ENCODE measurements at regions not wholly inside any gene's neighbourhood (a gene's known extent, or its start where the extent isn't known, plus 50 kb on each side); places are given as distances from the start of the nearest gene placed in this dataset.
"Not testable (repeated sequence)": the region's sequence is repeated elsewhere in the genome, so short reads cannot be mapped to it uniquely, and the experiment has no call there.

DNA sequence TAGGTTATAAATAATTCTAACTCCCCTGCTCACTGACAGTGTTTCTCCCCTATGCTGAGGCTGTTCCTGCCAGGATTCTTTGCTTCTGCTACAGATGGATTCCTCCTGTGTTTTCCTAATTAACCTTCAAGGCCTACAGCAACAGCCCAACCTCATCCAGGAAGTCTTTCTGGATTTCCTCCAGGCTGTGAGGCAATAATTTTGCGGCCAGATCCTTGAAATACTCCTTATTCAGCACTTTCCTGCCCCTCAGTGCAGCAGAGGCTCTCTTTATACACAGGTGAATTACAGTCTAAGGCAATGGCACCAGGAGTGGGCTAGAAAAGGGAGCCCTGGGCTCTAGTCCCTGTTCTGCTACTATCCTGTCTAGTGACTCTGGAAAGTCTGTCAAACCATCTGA, 102.1 kb upstream of the PRSS12 start:
- H3K27me3 Mint-ChIP-seq (ENCODE audit: low read depth); H3K36me3 Mint-ChIP-seq; H3K4me1 Mint-ChIP-seq; H3K4me3 Mint-ChIP-seq; H3K9me3 Mint-ChIP-seq; DNase-seq (ENCODE audit: low spot score in 2 of 2, unreplicated experiment in 2 of 2); H3K27ac Mint-ChIP-seq: not testable (repeated sequence)

DNA sequence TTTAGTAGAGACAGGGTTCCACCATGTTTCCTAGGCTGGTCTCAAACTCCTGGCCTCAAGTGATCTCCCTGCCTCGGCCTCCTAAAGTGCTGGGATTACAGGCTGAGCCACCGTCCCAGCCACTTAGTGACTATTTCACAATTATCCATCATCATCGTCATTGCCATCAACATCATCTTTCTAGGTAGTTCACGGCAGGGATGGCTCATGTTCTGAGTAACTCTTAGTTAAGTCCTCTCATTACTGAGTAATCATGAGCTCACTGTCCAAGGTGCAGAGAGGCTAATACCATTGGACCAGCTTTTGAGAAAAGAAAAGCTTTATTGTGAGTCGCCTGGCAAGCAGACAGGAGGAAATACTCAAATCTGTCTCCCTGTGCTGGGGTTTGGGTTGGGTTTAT, 108.6 kb upstream of the PRSS12 start:
- not testable (repeated sequence) for DNase-seq (ENCODE audit: low spot score in 2 of 2, unreplicated experiment in 2 of 2); H3K36me3 Mint-ChIP-seq; H3K4me1 Mint-ChIP-seq; H3K9me3 Mint-ChIP-seq; H3K27me3 Mint-ChIP-seq (ENCODE audit: low read depth); H3K27ac Mint-ChIP-seq; H3K4me3 Mint-ChIP-seq

DNA sequence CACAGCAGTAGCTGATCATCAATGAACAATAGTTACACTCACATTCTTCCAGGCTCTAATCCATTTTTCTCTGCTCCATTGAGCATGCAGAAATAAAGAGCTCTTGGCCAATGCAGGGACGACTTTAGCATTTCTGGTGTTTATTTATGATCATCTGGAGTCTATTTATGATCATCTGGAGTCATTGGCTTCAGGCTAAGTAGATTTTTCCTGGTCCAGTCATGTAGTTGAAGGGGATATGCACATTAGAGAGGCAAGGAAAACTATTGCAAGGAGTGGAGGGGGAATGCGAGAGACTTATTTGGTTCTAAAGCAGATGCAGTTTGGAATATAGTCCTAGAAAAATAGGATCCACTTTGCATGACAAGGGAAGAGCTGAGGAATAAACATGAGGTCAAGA, 113.0 kb upstream of the PRSS12 start:
- H3K4me1 Mint-ChIP-seq; H3K27me3 Mint-ChIP-seq (ENCODE audit: low read depth): not testable (repeated sequence)

DNA sequence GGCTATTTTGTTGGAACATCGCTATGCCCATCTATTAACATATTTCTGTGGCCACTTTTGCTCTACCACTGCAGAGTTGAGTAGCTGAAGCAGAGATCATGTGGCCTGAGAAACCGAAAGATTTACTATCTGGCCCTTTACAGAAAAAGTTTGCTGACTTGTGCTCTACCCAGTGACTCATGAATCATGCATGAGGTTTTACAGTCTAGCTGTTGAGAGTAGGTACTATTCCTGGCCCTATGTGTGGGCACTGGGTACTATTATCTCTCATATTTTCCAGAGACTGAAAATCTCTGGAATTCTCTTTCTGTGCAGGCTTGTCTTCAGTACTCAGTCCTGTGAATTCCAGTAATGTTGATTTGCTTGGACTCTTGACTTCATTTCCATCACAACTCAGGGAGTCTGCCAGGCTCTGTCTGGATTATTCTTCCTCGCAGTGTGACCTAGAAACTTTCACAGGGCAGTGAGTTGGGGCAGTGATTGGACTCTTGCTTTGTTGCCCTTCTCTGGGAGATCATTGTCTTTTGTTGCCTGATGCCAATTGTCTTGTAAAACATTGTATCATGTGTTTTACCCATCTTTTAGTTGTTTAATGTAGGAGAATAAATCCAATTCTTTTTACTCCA, 121.3 kb upstream of the PRSS12 start:
- not testable (repeated sequence) for H3K27me3 Mint-ChIP-seq (ENCODE audit: low read depth); H3K27ac Mint-ChIP-seq; H3K36me3 Mint-ChIP-seq; H3K9me3 Mint-ChIP-seq; H3K4me3 Mint-ChIP-seq; H3K4me1 Mint-ChIP-seq; DNase-seq (ENCODE audit: low spot score in 2 of 2, unreplicated experiment in 2 of 2)

More for the DNA sequence above, 113.0 kb upstream of the PRSS12 start:
- DNase-seq (ENCODE audit: low spot score in 2 of 2, unreplicated experiment in 2 of 2); H3K9me3 Mint-ChIP-seq; H3K36me3 Mint-ChIP-seq; H3K27ac Mint-ChIP-seq; H3K4me3 Mint-ChIP-seq: not testable (repeated sequence)

DNA sequence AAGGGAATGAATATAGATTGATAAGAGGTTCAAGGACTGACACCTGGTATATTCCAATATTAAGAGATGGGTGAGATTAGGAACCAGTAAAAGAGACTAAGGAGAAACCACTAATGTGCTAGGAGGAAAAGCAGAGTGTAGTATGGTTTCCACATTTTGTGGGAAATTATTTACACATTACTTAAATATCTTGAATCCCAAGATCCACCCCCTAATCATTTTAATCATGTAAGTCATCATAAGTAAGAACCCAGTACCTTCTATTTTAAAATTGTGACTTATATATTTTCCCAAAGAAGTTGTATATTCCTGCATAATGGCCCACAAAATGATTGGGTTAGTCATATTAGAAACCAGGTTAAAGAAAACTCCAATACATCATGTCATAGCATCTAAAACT, 122.0 kb upstream of the PRSS12 start:
- not testable (repeated sequence) for H3K27ac Mint-ChIP-seq; H3K9me3 Mint-ChIP-seq; H3K27me3 Mint-ChIP-seq (ENCODE audit: low read depth); H3K4me3 Mint-ChIP-seq; H3K36me3 Mint-ChIP-seq; H3K4me1 Mint-ChIP-seq; DNase-seq (ENCODE audit: low spot score in 2 of 2, unreplicated experiment in 2 of 2)

DNA sequence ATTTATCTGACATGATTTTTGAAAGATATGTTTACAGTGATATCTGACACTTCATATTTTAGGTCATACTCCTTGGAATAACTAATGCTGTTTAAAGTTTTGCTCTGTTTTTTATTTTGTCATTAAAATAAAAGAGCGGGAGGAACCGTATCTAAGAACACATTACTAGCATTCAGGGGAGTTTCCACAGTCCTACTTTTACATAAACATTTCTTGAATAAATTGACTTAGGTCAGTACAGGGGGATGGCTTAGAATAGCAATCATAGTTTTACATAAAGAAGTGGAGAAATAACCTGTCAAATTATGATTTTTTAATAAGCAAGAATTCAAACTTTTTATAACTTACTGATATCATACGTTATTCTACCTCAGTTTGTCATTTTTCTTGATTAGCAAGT, 123.1 kb upstream of the PRSS12 start:
- H3K27me3 Mint-ChIP-seq (ENCODE audit: low read depth); H3K4me3 Mint-ChIP-seq; H3K27ac Mint-ChIP-seq; H3K36me3 Mint-ChIP-seq; H3K9me3 Mint-ChIP-seq; DNase-seq (ENCODE audit: low spot score in 2 of 2, unreplicated experiment in 2 of 2); H3K4me1 Mint-ChIP-seq: not testable (repeated sequence)

DNA sequence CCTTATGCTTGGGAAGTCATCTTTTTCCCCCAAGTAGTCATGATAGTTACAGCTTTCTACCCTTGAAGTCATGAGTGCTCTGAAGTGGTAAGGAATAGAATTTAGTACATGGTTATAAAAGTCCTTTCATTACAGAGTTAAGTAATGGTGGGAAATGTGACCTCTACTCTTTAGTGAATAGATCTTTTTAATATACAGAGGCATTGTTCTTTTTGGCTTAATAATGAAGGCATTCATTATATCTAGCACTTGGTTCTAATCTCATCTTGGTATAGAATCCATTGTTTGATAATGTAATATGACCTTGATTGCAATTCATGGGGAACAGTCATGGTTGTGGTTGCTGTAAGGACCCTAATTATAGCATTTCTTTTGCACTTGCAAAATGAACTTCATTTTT, 125.0 kb upstream of the PRSS12 start:
- peaks cover 15% of the 10 kb centered on the region for H3K4me1 Mint-ChIP-seq
- H3K27ac Mint-ChIP-seq; DNase-seq (ENCODE audit: low spot score in 2 of 2, unreplicated experiment in 2 of 2); H3K9me3 Mint-ChIP-seq; H3K36me3 Mint-ChIP-seq; H3K27me3 Mint-ChIP-seq (ENCODE audit: low read depth); H3K4me3 Mint-ChIP-seq: not testable (repeated sequence)

DNA sequence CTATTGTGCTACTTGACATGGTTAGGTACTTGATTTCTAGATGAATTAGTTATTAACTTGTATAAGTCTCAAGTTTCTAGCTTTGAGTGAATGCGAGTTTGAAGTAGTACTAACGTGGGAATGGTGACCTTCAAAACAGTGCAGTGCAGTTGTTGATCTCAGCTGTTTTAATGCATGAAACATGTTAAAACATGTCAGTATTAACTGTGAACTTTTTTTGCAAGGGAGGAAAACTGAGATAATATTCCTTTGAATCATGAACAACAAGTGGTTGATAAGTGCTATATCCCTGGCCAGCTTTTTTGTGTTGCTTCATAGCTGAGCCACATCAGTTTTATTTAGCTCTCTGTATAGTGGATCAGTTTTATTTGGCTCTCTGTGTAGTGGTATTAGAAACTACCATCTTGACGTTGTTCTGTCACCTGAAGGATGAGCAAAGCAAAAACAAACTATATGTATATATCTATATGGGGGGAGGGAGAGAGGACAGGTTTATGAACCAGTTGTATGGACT, 133.1 kb upstream of the PRSS12 start:
- not testable (repeated sequence) for DNase-seq (ENCODE audit: low spot score in 2 of 2, unreplicated experiment in 2 of 2); H3K4me3 Mint-ChIP-seq; H3K27me3 Mint-ChIP-seq (ENCODE audit: low read depth); H3K9me3 Mint-ChIP-seq; H3K36me3 Mint-ChIP-seq
- H3K27ac Mint-ChIP-seq = peak overlapping the region; percentile 28
- H3K4me1 Mint-ChIP-seq = peaks cover 29% of the 10 kb centered on the region

DNA sequence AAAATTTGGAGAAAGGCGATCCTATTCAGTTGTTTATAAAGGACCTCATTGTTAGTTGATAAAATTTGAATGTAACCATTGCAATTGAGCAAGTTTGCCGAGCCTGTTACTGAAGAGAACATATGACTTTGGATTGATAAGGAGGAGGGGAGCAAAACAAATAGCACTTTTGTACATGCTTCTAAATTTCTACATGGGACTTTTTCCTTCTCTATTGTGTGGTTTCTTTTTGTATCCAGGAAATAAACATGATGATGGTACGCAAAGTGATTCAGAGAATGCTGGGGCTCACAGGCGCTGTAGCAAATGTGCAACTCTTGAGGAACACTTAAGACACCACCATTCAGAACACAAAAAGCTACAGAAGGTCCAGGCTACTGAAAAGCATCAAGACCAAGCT, 140.2 kb upstream of the PRSS12 start:
- H3K4me3 Mint-ChIP-seq; DNase-seq (ENCODE audit: low spot score in 2 of 2, unreplicated experiment in 2 of 2); H3K4me1 Mint-ChIP-seq; H3K27ac Mint-ChIP-seq; H3K9me3 Mint-ChIP-seq; H3K27me3 Mint-ChIP-seq (ENCODE audit: low read depth); H3K36me3 Mint-ChIP-seq: not testable (repeated sequence)

DNA sequence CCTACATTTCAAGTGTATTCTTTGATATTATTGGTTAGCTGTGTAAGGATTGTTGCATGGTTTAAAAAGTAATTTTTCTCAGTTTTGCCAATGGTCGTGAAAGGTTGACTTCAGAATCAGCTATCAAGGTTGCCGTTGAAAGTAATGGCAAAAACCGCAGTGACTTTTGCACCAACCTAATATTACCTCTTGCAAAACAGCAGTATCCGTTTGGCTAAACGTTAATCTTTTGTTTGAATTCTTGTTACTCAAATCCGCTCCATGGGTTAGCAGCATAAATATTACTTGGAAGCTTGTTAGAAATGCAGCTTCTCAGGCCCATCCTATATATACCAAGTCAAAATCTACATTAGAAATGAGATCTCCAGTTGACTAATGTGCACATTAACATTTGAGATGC, 141.6 kb upstream of the PRSS12 start:
- H3K4me1 Mint-ChIP-seq; H3K36me3 Mint-ChIP-seq; H3K27ac Mint-ChIP-seq; H3K4me3 Mint-ChIP-seq; H3K27me3 Mint-ChIP-seq (ENCODE audit: low read depth); DNase-seq (ENCODE audit: low spot score in 2 of 2, unreplicated experiment in 2 of 2); H3K9me3 Mint-ChIP-seq: not testable (repeated sequence)

DNA sequence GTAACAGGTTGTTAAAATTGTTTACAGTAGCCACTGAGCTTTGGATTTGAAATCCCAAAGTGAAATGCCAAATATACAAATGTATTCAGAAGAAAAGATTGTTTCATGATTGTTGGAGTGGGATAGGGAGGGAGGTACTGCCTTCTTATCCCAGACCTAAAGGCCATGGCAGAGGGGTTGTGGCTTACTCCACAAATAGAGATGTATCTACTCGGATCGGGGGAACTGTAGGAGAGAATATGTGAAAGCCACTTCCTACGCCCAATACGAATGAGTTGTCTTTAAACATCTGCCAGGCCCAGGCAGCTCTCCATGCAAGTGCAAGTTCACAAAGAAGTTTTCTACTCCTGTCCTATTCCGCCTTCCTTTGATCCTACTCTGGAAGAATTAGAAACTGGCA, 150.2 kb upstream of the PRSS12 start:
- not testable (repeated sequence) for H3K4me3 Mint-ChIP-seq; DNase-seq (ENCODE audit: low spot score in 2 of 2, unreplicated experiment in 2 of 2); H3K27me3 Mint-ChIP-seq (ENCODE audit: low read depth); H3K36me3 Mint-ChIP-seq; H3K4me1 Mint-ChIP-seq; H3K27ac Mint-ChIP-seq; H3K9me3 Mint-ChIP-seq

DNA sequence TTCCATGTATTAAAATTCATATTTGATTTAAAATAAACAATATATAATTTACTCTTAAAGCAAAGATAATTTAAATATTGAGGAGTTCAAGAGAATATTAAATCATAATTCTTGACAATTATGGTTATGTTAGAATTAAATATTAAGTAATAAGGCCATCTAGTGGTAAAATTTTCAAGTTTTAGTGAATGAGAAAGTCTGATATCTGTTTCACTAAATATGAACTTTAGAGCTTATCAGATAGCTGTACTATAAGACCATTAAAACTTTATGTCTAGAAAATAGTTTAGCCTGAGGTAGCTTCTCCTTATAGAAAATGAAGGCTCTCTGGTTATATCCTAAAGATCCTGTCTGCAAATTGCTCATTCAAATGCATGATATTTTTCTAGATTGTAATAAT, 152.1 kb upstream of the PRSS12 start:
- H3K36me3 Mint-ChIP-seq; H3K27me3 Mint-ChIP-seq (ENCODE audit: low read depth); H3K9me3 Mint-ChIP-seq; H3K4me1 Mint-ChIP-seq; H3K27ac Mint-ChIP-seq; DNase-seq (ENCODE audit: low spot score in 2 of 2, unreplicated experiment in 2 of 2); H3K4me3 Mint-ChIP-seq: not testable (repeated sequence)

DNA sequence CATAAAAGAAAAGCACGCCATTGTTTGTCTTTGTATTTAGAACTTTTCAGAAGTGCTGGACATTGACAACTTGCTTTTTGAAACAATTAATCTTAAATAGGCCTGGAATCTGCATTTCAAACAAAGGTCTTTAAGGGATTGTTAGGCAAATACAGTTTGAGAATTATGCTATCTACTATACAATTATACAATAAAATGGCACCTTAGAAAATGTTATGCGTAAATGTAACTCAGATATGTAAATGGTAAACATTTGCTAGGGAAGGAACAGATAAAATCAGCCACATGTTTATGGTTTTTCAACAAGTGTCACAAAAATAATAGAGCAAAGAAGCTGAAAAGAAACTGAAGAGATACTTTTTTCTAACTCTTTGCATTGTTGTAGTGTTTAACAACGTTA, 152.7 kb upstream of the PRSS12 start:
- H3K27ac Mint-ChIP-seq; H3K36me3 Mint-ChIP-seq; DNase-seq (ENCODE audit: low spot score in 2 of 2, unreplicated experiment in 2 of 2): not testable (repeated sequence)

DNA sequence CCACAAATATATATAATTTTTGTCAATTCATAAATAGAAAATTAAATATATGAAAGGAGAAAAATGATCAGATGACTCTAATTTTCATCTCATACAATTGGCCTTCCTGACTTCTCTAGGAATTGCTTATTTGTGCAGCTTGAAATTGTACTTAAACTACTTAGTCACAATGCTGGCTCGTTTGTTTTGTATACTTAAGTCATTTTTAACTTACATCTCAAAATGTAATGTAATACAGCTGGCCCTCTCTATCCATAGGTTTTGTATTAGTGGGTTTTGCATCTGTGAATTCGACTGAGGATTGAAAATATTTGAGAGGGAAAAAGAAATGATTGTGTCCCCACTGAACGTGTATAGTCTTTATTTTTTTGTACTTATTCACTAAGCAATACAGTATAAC, 160.1 kb upstream of the PRSS12 start:
- not testable (repeated sequence) for H3K36me3 Mint-ChIP-seq; H3K27me3 Mint-ChIP-seq (ENCODE audit: low read depth); H3K9me3 Mint-ChIP-seq; H3K27ac Mint-ChIP-seq; H3K4me1 Mint-ChIP-seq; H3K4me3 Mint-ChIP-seq; DNase-seq (ENCODE audit: low spot score in 2 of 2, unreplicated experiment in 2 of 2)

More for the DNA sequence above, 152.7 kb upstream of the PRSS12 start:
- not testable (repeated sequence) for H3K4me1 Mint-ChIP-seq; H3K27me3 Mint-ChIP-seq (ENCODE audit: low read depth); H3K9me3 Mint-ChIP-seq; H3K4me3 Mint-ChIP-seq

DNA sequence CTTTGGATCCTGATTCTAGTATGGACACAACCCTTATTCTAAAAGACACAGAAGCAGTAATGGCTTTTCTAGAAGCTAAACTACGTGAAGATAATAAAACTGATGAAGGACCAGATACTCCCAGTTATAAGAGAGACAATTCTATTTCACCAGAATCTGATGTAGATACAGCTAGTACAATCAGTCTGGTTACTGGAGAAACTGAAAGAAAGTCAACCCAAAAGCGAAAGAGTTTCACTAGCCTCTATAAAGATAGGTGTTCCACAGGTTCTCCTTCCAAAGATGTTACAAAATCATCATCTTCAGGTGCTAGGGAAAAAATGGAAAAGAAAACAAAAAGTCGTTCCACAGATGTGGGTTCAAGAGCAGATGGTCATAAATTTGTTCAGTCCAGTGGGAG, 161.5 kb upstream of the PRSS12 start:
- not testable (repeated sequence) for H3K4me3 Mint-ChIP-seq; H3K27me3 Mint-ChIP-seq (ENCODE audit: low read depth); H3K4me1 Mint-ChIP-seq; H3K9me3 Mint-ChIP-seq; H3K27ac Mint-ChIP-seq; H3K36me3 Mint-ChIP-seq; DNase-seq (ENCODE audit: low spot score in 2 of 2, unreplicated experiment in 2 of 2)

All from mesothelial cell of epicardium (in vitro differentiated cells).